ENCODE measurements at regions not wholly inside any gene's neighbourhood (a gene's known extent, or its start where the extent isn't known, plus 50 kb on each side); places are given as distances from the start of the nearest gene placed in this dataset.

GRCh38 chr2:219954331-219954730 lies 326.9 kb downstream of the SLC4A3 start:
- TF ChIP-seq CTCF (IDR thresholded peaks at IDR 0.05) (no peak), POLR2A (IDR thresholded peaks at IDR 0.05) (no peak)

Data from body of pancreas (tissue), 4 donors.